ENCODE measurements at regions not wholly inside any gene's neighbourhood (a gene's known extent, or its start where the extent isn't known, plus 50 kb on each side); places are given as distances from the start of the nearest gene placed in this dataset.

DNA sequence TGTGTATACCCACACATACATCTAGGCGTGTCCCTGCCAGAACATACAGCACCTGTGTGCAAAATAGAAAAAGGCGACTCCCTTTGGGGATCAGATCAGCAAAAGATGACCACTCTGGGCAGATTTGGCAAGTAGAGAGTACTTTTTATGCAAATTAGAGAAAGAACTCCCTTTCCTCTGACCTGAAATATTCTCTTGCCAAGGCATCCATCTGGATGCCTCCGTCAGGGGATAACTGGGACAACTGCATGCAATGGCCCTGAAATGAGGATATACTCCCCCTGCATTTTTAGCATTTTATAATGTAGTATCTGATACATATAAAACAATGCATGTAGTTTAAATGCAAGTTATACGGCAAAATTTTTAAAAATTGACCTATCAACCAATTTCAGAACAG is 247.7 kb downstream of the ICOS start:
- H3K4me1 ChIP-seq (ENCODE audit: insufficient read depth) = 0 out of 2 replicates have a peak, but pooled peaks cover 3% of the 10 kb centered on the region
- no peaks in the 10 kb centered on the region for H3K79me2 ChIP-seq (replicated peaks; ENCODE audit: insufficient read depth)
- no peaks in the 10 kb centered on the region for H3K27me3 ChIP-seq (ENCODE audit: insufficient read depth)
- Mint-ChIP-seq H3K4me3 (no peak overlapping the region), H3K27me3 (ENCODE audit: insufficient read depth, low read depth, poor library complexity) (no peaks in the 10 kb centered on the region), H3K4me1 (peaks cover 4% of the 10 kb centered on the region; the same call in 2 of the 3 replicates), H3K27ac (no peak overlapping the region), H3K36me3 (ENCODE audit: low read depth) (no peaks in the 10 kb centered on the region), H3K9me3 (no peaks in the 10 kb centered on the region)
- peaks cover 10% of the 10 kb centered on the region for H3K9me2 ChIP-seq (ENCODE audit: insufficient read depth)
- no peaks in the 10 kb centered on the region for H4K20me1 ChIP-seq (replicated peaks; ENCODE audit: insufficient read depth)
- no peaks in the 10 kb centered on the region for H3F3A ChIP-seq (replicated peaks; ENCODE audit: low read depth)
- TF ChIP-seq NANOG (IDR thresholded peaks at IDR 0.05; ENCODE audit: borderline replicate concordance) (no peak), EZH2 (IDR thresholded peaks at IDR 0.05; ENCODE audit: low read depth, unreplicated experiment) (no peak), ZNF331 (CRISPR knock-in tag; IDR thresholded peaks at IDR 0.05; ENCODE audit: low read depth) (no peak), EZH2phosphoT487 (IDR thresholded peaks at IDR 0.05; ENCODE audit: unreplicated experiment) (no peak), STAT1 (IDR thresholded peaks at IDR 0.05; ENCODE audit: unreplicated experiment) (no peak), JUNB (IDR thresholded peaks at IDR 0.05; ENCODE audit: unreplicated experiment) (no peak), POLR2AphosphoS5 (IDR thresholded peaks at IDR 0.05; ENCODE audit: low read depth) (no peak)
- TF ChIP-seq, protein P1, sequence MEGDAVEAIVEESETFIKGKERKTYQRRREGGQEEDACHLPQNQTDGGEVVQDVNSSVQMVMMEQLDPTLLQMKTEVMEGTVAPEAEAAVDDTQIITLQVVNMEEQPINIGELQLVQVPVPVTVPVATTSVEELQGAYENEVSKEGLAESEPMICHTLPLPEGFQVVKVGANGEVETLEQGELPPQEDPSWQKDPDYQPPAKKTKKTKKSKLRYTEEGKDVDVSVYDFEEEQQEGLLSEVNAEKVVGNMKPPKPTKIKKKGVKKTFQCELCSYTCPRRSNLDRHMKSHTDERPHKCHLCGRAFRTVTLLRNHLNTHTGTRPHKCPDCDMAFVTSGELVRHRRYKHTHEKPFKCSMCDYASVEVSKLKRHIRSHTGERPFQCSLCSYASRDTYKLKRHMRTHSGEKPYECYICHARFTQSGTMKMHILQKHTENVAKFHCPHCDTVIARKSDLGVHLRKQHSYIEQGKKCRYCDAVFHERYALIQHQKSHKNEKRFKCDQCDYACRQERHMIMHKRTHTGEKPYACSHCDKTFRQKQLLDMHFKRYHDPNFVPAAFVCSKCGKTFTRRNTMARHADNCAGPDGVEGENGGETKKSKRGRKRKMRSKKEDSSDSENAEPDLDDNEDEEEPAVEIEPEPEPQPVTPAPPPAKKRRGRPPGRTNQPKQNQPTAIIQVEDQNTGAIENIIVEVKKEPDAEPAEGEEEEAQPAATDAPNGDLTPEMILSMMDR (conservative IDR thresholded peaks at IDR 0.05; ENCODE audit: low read depth in 2 of 2) = no peak
- DNase-seq (ENCODE audit: low spot score) = no peak
- no peak overlapping the region for H3K27ac ChIP-seq (ENCODE audit: low read depth)
- H3K4me3 ChIP-seq = no peak overlapping the region
- no peak for ATAC-seq
- no peak overlapping the region for H3K4me2 ChIP-seq
- H2AFZ ChIP-seq = no peak overlapping the region
- no peaks in the 10 kb centered on the region for H3K36me3 ChIP-seq (ENCODE audit: insufficient read depth)

DNA sequence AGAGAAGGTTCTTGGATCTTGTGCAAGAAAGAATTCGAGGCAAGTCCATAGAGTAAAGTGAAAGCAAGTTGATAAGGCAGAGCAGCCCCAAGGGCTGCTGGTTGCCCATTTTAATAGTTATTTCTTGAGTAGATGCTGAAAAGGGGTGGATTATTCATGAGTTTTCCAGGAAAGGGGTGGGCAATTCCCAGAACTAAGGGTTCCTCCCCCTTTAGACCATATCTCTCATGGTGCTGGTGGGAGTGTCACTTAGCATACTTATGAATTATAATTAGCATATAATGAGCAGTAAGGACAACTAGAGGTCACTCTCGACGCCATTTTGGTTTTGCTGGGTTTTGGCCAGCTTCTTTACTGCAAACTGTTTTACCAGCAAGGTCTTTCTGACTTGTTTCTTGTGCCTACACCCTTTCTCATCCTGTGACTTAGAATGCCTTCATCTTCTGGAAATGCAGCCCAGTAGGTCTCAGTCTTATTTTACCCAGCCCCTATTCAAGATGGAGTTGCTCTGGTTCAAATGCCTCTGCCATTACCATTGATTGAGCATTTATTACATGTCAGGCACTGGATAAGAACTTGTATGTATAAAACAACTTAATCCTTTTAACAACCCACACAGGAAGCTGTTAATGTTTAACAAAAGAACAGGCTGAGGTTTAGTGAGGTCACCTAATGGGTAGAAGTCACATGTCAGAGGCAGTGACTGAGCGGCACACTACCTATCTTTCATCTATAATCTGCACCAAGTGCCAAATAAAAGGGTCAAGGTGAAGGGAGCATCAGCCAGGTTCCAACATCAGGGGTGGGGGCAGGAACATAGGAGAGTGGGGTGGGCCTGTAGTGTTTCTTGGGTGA is 250.9 kb downstream of the ICOS start:
- peaks cover 10% of the 10 kb centered on the region for H3K9me2 ChIP-seq (ENCODE audit: insufficient read depth)
- 0 out of 2 replicates have a peak, but pooled peaks cover 3% of the 10 kb centered on the region for H3K4me1 ChIP-seq (ENCODE audit: insufficient read depth)
- Mint-ChIP-seq H3K27ac (peak overlapping the region; percentile 61; the same call in 1 of the 2 replicates), H3K9me3 (no peaks in the 10 kb centered on the region), H3K4me1 (peaks cover 9% of the 10 kb centered on the region), H3K36me3 (ENCODE audit: low read depth) (no peaks in the 10 kb centered on the region), H3K4me3 (no peak overlapping the region), H3K27me3 (ENCODE audit: insufficient read depth, low read depth, poor library complexity) (no peaks in the 10 kb centered on the region)
- no peaks in the 10 kb centered on the region for H3K36me3 ChIP-seq (ENCODE audit: insufficient read depth)
- no peak for DNase-seq (ENCODE audit: low spot score)
- no peak overlapping the region for H2AFZ ChIP-seq
- no peaks in the 10 kb centered on the region for H4K20me1 ChIP-seq (replicated peaks; ENCODE audit: insufficient read depth)
- H3K79me2 ChIP-seq (replicated peaks; ENCODE audit: insufficient read depth) = no peaks in the 10 kb centered on the region
- no peak for TF ChIP-seq ZNF114 (CRISPR knock-in tag; IDR thresholded peaks at IDR 0.05)
- no peak for TF ChIP-seq JUNB (IDR thresholded peaks at IDR 0.05; ENCODE audit: unreplicated experiment)
- TF ChIP-seq NANOG (IDR thresholded peaks at IDR 0.05; ENCODE audit: borderline replicate concordance) = no peak
- no peaks in the 10 kb centered on the region for H3F3A ChIP-seq (replicated peaks; ENCODE audit: low read depth)
- H3K4me2 ChIP-seq = no peak overlapping the region
- H3K4me3 ChIP-seq = no peak overlapping the region
- H3K27ac ChIP-seq (ENCODE audit: low read depth) = no peak overlapping the region
- no peak for ATAC-seq
- H3K27me3 ChIP-seq (ENCODE audit: insufficient read depth) = no peaks in the 10 kb centered on the region

Measured in GM23338 (cell line).